Thyroid gland (tissue), 4 donors: ENCODE measurements at regions not wholly inside any gene's neighbourhood (a gene's known extent, or its start where the extent isn't known, plus 50 kb on each side); places are given as distances from the start of the nearest gene placed in this dataset.

Experiments used
- DNase-seq, 2 donors: peaks; one replicate each; pipeline ENCODE4 v3.0.0-alpha.2; 2019
- H3K27ac ChIP-seq, 3 donors: fragments of 200-600 bp; sonication (generic); 1 replicate in 2 of 3; 2 replicates in 1 of 3; pipeline ENCODE4 v1.5.1; 2016 to 2019; ENCODE audit warnings: mild to moderate bottlenecking in 1 of 3, moderate library complexity in 1 of 3
- H3K27me3 ChIP-seq: fragments of 200-600 bp; sonication (generic); one replicate; pipeline ENCODE4 v1.5.1; 2019
- H3K36me3 ChIP-seq, 2 donors: fragments of 200-600 bp; sonication (generic); one replicate each; pipeline ENCODE4 v1.5.1; 2016 to 2019
- H3K4me1 ChIP-seq, 2 donors: fragments of 200-600 bp; sonication (generic); one replicate each; pipeline ENCODE4 v1.5.1; 2017 to 2019
- H3K4me3 ChIP-seq, 3 donors: fragments of 200-600 bp; sonication (generic); replicated peaks in 1 of 3; 1 replicate in 2 of 3; 2 replicates in 1 of 3; pipeline ENCODE4 v1.5.1; 2016; ENCODE audit warnings: mild to moderate bottlenecking in 1 of 3
- H3K9me3 ChIP-seq: fragments of 200-600 bp; sonication (generic); one replicate; pipeline ENCODE4 v1.5.1; 2017
- POLR2A ChIP-seq, 2 donors: fragments of 450-650 bp; IDR thresholded peaks; one replicate each; pipeline ENCODE4 v1.6.1; 2017; ENCODE audit warnings: antibody characterized with exemption in 2 of 2, mild to moderate bottlenecking in 2 of 2, moderate library complexity in 1 of 2
- WGBS, 2 donors: methylation state at CpG; one replicate each; pipeline ENCODE4 v1.1.5; 2017; 5-methylcytosine and 5-hydroxymethylcytosine counted together
- intact Hi-C: fragments of 100-400 bp; cut with DNase I; formaldehyde crosslinking; loops from one replicate; pipeline ENCODE4 v1.15.1; 2023
- TF ChIP-seq, protein P1 (sequence below), 6 experiments: fragments of 200-600 bp in 3 of 6; fragments of 450-650 bp in 3 of 6; sonication (generic) in 3 of 6; IDR thresholded peaks; one replicate each; pipeline ENCODE4 v1.5.1; 2016 to 2019; ENCODE audit warnings: antibody characterized with exemption in 6 of 6, mild to moderate bottlenecking in 2 of 6, inconsistent platforms in 1 of 6, moderate library complexity in 1 of 6

DNA sequence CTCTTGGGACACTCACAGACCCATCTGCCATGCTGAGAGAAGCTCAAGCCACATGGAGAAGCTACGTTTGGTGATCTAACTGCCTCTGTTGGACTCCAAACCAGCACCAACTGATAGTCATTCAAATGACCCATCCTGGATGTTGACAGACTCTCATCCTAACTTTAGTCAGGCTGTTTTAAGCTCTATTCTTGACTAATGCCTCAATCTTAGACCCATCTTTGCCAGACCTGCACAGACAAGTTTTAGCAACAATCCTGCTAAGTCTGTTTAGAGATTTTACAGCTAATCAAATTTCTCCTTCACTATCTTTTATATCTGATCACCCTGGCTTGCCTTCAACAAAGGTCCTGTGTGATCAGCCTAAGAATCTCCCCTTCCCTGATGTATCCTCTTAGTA lies 245.1 kb downstream of the SCG2 start:
- Histone ChIP-seq H3K9me3 (no peaks in the 10 kb centered on the region), H3K27ac (no peak overlapping the region), H3K4me3 (no peak overlapping the region), H3K27me3 (no peaks in the 10 kb centered on the region), H3K4me1 (no peaks in the 10 kb centered on the region), H3K36me3 (no peaks in the 10 kb centered on the region)
- intact Hi-C loops = no loop called here
- no peak for DNase-seq
- TF ChIP-seq, protein P1, sequence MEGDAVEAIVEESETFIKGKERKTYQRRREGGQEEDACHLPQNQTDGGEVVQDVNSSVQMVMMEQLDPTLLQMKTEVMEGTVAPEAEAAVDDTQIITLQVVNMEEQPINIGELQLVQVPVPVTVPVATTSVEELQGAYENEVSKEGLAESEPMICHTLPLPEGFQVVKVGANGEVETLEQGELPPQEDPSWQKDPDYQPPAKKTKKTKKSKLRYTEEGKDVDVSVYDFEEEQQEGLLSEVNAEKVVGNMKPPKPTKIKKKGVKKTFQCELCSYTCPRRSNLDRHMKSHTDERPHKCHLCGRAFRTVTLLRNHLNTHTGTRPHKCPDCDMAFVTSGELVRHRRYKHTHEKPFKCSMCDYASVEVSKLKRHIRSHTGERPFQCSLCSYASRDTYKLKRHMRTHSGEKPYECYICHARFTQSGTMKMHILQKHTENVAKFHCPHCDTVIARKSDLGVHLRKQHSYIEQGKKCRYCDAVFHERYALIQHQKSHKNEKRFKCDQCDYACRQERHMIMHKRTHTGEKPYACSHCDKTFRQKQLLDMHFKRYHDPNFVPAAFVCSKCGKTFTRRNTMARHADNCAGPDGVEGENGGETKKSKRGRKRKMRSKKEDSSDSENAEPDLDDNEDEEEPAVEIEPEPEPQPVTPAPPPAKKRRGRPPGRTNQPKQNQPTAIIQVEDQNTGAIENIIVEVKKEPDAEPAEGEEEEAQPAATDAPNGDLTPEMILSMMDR (IDR thresholded peaks at IDR 0.05) = no peak
- no peak for TF ChIP-seq POLR2A (IDR thresholded peaks at IDR 0.05)
- WGBS, 2 donors = 61 to 79% methylated on average over 1 of the region's 1 CpG

DNA sequence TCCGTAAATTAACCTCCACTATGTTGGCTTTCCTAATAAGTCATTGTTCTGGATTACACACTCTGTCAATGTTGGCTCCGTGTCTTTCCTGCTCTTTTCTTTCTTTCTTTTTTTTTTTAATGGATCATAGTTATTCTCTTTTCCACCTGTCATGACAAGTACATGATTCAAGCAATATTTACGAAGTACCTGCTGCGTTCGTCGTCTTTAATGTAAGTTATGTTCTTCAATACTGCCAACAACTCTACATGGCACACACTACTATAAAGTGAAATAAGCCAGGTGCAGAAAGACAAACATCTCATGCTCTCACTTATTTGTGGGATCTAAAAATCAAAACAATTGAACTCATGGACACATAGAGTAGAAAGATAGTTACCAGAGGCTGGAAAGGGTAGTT lies 239.1 kb downstream of the SCG2 start:
- WGBS, 2 donors = 87 to 93% methylated on average over 6 of the region's 6 CpGs
- Histone ChIP-seq H3K27me3 (no peaks in the 10 kb centered on the region), H3K36me3 (no peaks in the 10 kb centered on the region)

DNA sequence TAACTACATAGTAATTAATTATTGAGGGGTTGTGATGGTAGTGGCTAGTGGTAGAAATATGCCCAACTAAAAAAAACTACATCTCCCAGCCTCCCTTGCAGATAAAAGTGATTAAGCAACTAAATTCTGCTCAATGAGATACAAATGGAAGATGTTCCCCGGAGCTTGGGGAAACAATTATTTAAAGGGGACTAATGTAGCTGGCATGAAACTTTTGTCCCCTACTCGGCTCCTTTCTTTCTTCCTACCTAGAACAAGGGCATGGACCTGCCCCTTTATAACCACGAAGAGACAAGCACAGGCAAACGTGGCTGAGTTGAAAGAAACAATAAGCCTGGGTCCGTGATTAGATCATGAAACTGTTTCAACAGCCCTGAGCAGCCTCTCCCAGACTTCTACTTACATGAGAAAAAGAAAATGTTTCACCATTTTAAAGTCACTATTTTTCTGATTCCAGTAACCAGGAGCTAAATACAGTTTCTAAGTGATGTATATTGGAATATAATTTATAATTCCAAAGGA lies 236.9 kb downstream of the SCG2 start:
- Histone ChIP-seq H3K27me3 (no peaks in the 10 kb centered on the region), H3K4me1 (no peaks in the 10 kb centered on the region), H3K27ac (no peak overlapping the region), H3K4me3 (no peak overlapping the region), H3K36me3 (no peaks in the 10 kb centered on the region), H3K9me3 (no peaks in the 10 kb centered on the region)
- intact Hi-C loops = no loop called here
- DNase-seq = no peak
- WGBS, 2 donors = 52 to 55% methylated on average over 5 of the region's 5 CpGs
- TF ChIP-seq, protein P1 (IDR thresholded peaks at IDR 0.05) = no peak
- TF ChIP-seq POLR2A (IDR thresholded peaks at IDR 0.05) = no peak

More for the DNA sequence above, 239.1 kb downstream of the SCG2 start:
- Histone ChIP-seq H3K4me3 (no peak overlapping the region), H3K9me3 (no peaks in the 10 kb centered on the region), H3K27ac (no peak overlapping the region), H3K4me1 (no peaks in the 10 kb centered on the region)
- intact Hi-C loops = no loop called here
- no peak for TF ChIP-seq POLR2A (IDR thresholded peaks at IDR 0.05)
- TF ChIP-seq, protein P1 (IDR thresholded peaks at IDR 0.05) = no peak
- no peak for DNase-seq

DNA sequence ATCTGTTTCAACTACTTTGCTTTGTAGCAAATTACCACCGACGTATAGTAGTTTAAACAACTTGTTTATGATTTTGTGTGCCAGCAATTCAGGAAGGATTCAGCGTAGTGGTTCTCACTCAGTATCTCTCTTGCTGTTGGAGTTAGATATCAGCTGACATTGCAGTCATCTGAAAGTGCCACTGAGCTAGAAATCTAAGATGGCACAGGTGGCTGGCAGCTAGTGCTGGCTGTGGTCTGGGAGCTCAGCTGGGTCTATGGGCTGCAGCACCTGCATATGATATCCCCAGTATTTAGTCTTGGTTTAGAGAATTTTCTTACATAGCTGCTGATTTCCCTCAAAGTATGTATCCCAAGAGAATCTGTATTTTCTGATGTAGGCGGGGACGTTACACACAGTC lies 235.6 kb downstream of the SCG2 start:
- Histone ChIP-seq H3K27ac (no peak overlapping the region), H3K4me1 (no peaks in the 10 kb centered on the region), H3K36me3 (no peaks in the 10 kb centered on the region), H3K27me3 (no peaks in the 10 kb centered on the region), H3K4me3 (no peak overlapping the region), H3K9me3 (no peaks in the 10 kb centered on the region)
- TF ChIP-seq, protein P1 (IDR thresholded peaks at IDR 0.05) = no peak
- no peak for TF ChIP-seq POLR2A (IDR thresholded peaks at IDR 0.05)
- 87 to 88% methylated on average over 5 of the region's 5 CpGs for WGBS, 2 donors
- intact Hi-C loops = no loop called here
- DNase-seq = no peak

DNA sequence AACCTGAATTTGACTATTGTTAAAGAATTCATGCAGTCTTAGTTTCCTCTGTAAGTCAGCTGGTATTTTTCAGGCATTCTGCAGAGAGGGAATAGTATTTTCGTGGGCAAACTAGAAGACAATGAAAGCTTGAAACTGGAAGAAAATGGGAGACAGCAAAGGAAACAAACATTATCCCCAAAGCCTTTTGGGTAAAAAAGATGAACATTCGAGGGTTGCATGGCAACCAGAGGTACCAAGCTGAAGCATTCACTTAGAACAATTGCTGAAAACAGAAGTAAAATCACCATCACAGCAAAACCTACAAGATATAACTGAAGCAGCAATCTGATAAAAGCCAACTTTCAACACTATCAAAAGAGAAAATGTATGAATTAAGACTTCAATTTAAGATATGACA lies 233.7 kb downstream of the SCG2 start:
- intact Hi-C loops = no loop called here
- TF ChIP-seq, protein P1 (IDR thresholded peaks at IDR 0.05) = no peak
- TF ChIP-seq POLR2A (IDR thresholded peaks at IDR 0.05) = no peak

More for the DNA sequence above, 233.7 kb downstream of the SCG2 start:
- WGBS, 2 donors = 66 to 68% methylated on average over 2 of the region's 2 CpGs
- no peak for DNase-seq
- H3K9me3 ChIP-seq = no peaks in the 10 kb centered on the region
- H3K27me3 ChIP-seq = no peaks in the 10 kb centered on the region
- H3K27ac ChIP-seq = no peak overlapping the region
- no peaks in the 10 kb centered on the region for H3K36me3 ChIP-seq
- no peaks in the 10 kb centered on the region for H3K4me1 ChIP-seq
- H3K4me3 ChIP-seq = no peak overlapping the region
